ENCODE measurements at regions not wholly inside any gene's neighbourhood (a gene's known extent, or its start where the extent isn't known, plus 50 kb on each side); places are given as distances from the start of the nearest gene placed in this dataset.
A peak's percentile ranks its signal among the peaks of the same experiment; 100 is the strongest.

GRCh38 chr1:67991546-67991945, 58.9 kb downstream of the DIRAS3 start:
- DNase-seq (ENCODE audit: low spot score) = no peak

GRCh38 chr1:67988066-67988465, 62.4 kb downstream of the DIRAS3 start:
- no peak for DNase-seq (ENCODE audit: low spot score)

GRCh38 chr1:67987046-67987799, 63.2 kb downstream of the DIRAS3 start:
- DNase-seq (ENCODE audit: low spot score) = peak; percentile 78

GRCh38 chr1:67983867-67984266, 66.6 kb downstream of the DIRAS3 start:
- no peak for DNase-seq (ENCODE audit: low spot score)

GRCh38 chr1:67980028-67980427, 70.4 kb downstream of the DIRAS3 start:
- no peak for DNase-seq (ENCODE audit: low spot score)

GRCh38 chr1:67979532-67979931, 70.9 kb downstream of the DIRAS3 start:
- no peak for DNase-seq (ENCODE audit: low spot score)

- DNase-seq (ENCODE audit: low spot score) = peak; percentile 41
Measured at GRCh38 chr1:67978890-67979516, 71.4 kb downstream of the DIRAS3 start.

- DNase-seq (ENCODE audit: low spot score) = no peak
Measured at GRCh38 chr1:67977756-67978155, 72.7 kb downstream of the DIRAS3 start.

GRCh38 chr1:67973051-67973450, 77.4 kb downstream of the DIRAS3 start:
- DNase-seq (ENCODE audit: low spot score) = no peak

GRCh38 chr1:67970088-67970487, 80.3 kb downstream of the DIRAS3 start:
- DNase-seq (ENCODE audit: low spot score) = peak; percentile 52

GRCh38 chr1:67969446-67969845, 81.0 kb downstream of the DIRAS3 start:
- DNase-seq (ENCODE audit: low spot score) = no peak

- DNase-seq (ENCODE audit: low spot score) = no peak
Measured at GRCh38 chr1:67966666-67967009, 83.8 kb downstream of the DIRAS3 start.

- no peak for DNase-seq (ENCODE audit: low spot score)
Measured at GRCh38 chr1:67965995-67966665, 84.3 kb downstream of the DIRAS3 start.

GRCh38 chr1:67963263-67963662, 87.2 kb downstream of the DIRAS3 start:
- no peak for DNase-seq (ENCODE audit: low spot score)

GRCh38 chr1:67960766-67961165, 89.7 kb downstream of the DIRAS3 start:
- DNase-seq (ENCODE audit: low spot score) = no peak

- no peak for DNase-seq (ENCODE audit: low spot score)
Measured at GRCh38 chr1:67958472-67958871, 92.0 kb downstream of the DIRAS3 start.

GRCh38 chr1:67957066-67957465, 93.4 kb downstream of the DIRAS3 start:
- peak; percentile 42 for DNase-seq (ENCODE audit: low spot score)

GRCh38 chr1:67956116-67956515, 94.3 kb downstream of the DIRAS3 start:
- no peak for DNase-seq (ENCODE audit: low spot score)

GRCh38 chr1:67955591-67955990, 94.8 kb downstream of the DIRAS3 start:
- no peak for DNase-seq (ENCODE audit: low spot score)

- no peak for DNase-seq (ENCODE audit: low spot score)
Measured at GRCh38 chr1:67953301-67953700, 97.1 kb downstream of the DIRAS3 start.

- DNase-seq (ENCODE audit: low spot score) = no peak
Measured at GRCh38 chr1:67952071-67952470, 98.4 kb downstream of the DIRAS3 start.

- DNase-seq (ENCODE audit: low spot score) = no peak
Measured at GRCh38 chr1:67951014-67951413, 99.4 kb downstream of the DIRAS3 start.

All from AG08395 (cell line).